ENCODE measurements at regions not wholly inside any gene's neighbourhood (a gene's known extent, or its start where the extent isn't known, plus 50 kb on each side); places are given as distances from the start of the nearest gene placed in this dataset.
"Not testable (repeated sequence)": the region's sequence is repeated elsewhere in the genome, so short reads cannot be mapped to it uniquely, and the experiment has no call there.

- no peaks in the 10 kb centered on the region for H3K4me1 Mint-ChIP-seq (ENCODE audit: low read depth)
- H3K27ac Mint-ChIP-seq, result no peak overlapping the region
- DNase-seq (no peak), ATAC-seq (no peak)
- ChIA-PET POLR2A (no interaction called here), CTCF (no interaction called here)
- H3K27me3 Mint-ChIP-seq (ENCODE audit: low read depth), result no peaks in the 10 kb centered on the region
- H3K9me3 Mint-ChIP-seq (ENCODE audit: insufficient read depth), result peaks cover 3% of the 10 kb centered on the region
- H3K4me3 Mint-ChIP-seq, result no peak overlapping the region
- H3K36me3 Mint-ChIP-seq (ENCODE audit: low read depth), result no peaks in the 10 kb centered on the region
Observed at GRCh38 chr3:177249203-177249602, 51.9 kb upstream of the TBL1XR1 start.

DNA sequence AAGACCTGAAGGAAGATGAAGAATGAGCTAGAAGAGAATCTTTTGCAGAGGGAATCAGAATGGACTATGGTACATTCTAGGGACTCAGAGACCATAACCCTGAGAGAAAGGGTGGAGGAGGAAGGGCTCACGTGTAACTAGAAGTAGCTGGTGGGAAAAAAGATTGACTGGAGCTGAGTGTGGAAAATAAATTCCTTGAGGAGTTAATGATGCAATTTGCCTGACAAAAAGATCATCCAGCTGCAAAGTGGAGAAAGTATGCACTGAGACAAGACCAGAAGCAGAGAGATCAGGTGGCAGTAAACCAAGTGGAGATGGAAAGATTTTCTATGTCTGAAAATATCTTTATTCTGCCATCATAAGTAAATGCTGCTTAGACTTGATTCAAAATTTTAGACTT is 52.9 kb upstream of the TBL1XR1 start:
- peaks cover 3% of the 10 kb centered on the region for H3K9me3 Mint-ChIP-seq (ENCODE audit: insufficient read depth)
- POLR2A ChIA-PET, result no interaction called here

GRCh38 chr3:177251755-177252154 is 54.5 kb upstream of the TBL1XR1 start:
- no peak for ATAC-seq
- Mint-ChIP-seq H3K4me1 (ENCODE audit: low read depth) (no peaks in the 10 kb centered on the region), H3K36me3 (ENCODE audit: low read depth) (no peaks in the 10 kb centered on the region), H3K27ac (no peak overlapping the region), H3K4me3 (no peak overlapping the region), H3K27me3 (ENCODE audit: low read depth) (no peaks in the 10 kb centered on the region), H3K9me3 (ENCODE audit: insufficient read depth) (peaks cover 3% of the 10 kb centered on the region)
- POLR2A ChIA-PET, result no interaction called here
- CTCF ChIA-PET, result no interaction called here
- no peak for DNase-seq

More for the DNA sequence above, 52.9 kb upstream of the TBL1XR1 start:
- ATAC-seq (no peak), DNase-seq (no peak)
- no peak overlapping the region for H3K4me3 Mint-ChIP-seq
- no peaks in the 10 kb centered on the region for H3K4me1 Mint-ChIP-seq (ENCODE audit: low read depth)
- H3K27ac Mint-ChIP-seq, result no peak overlapping the region
- no peaks in the 10 kb centered on the region for H3K36me3 Mint-ChIP-seq (ENCODE audit: low read depth)
- CTCF ChIA-PET, result interaction anchor here (0.7 to 0.8 kb wide), 2 partner anchors 11 to 25 kb away, joined by 3 to 4 read pairs; no protein-coding TSS in a partner anchor
- no peaks in the 10 kb centered on the region for H3K27me3 Mint-ChIP-seq (ENCODE audit: low read depth)

GRCh38 chr3:177257006-177257405 is 59.7 kb upstream of the TBL1XR1 start:
- POLR2A ChIA-PET, result interaction anchor here (0.6 kb wide), 2 partner anchors 27 to 116 kb away, joined by 3 to 4 read pairs; no protein-coding TSS in a partner anchor
- no peak for ATAC-seq
- H3K9me3 Mint-ChIP-seq (ENCODE audit: insufficient read depth), result no peaks in the 10 kb centered on the region
- no peak overlapping the region for H3K27ac Mint-ChIP-seq
- CTCF ChIA-PET, result interaction anchor here (0.8 kb wide), 1 partner anchor 59 kb away, joined by 3 read pairs; no protein-coding TSS in a partner anchor
- no peak overlapping the region for H3K4me3 Mint-ChIP-seq
- no peaks in the 10 kb centered on the region for H3K4me1 Mint-ChIP-seq (ENCODE audit: low read depth)
- DNase-seq, result no peak
- no peaks in the 10 kb centered on the region for H3K27me3 Mint-ChIP-seq (ENCODE audit: low read depth)
- no peaks in the 10 kb centered on the region for H3K36me3 Mint-ChIP-seq (ENCODE audit: low read depth)

- H3K36me3 Mint-ChIP-seq (ENCODE audit: low read depth), result no peaks in the 10 kb centered on the region
- no peak for DNase-seq
- ATAC-seq, result no peak
- ChIA-PET CTCF (no interaction called here), POLR2A (no interaction called here)
- H3K4me1 Mint-ChIP-seq (ENCODE audit: low read depth), result no peaks in the 10 kb centered on the region
- no peaks in the 10 kb centered on the region for H3K9me3 Mint-ChIP-seq (ENCODE audit: insufficient read depth)
- H3K4me3 Mint-ChIP-seq, result no peak overlapping the region
- no peak overlapping the region for H3K27ac Mint-ChIP-seq
- H3K27me3 Mint-ChIP-seq (ENCODE audit: low read depth), result no peaks in the 10 kb centered on the region
Observed at GRCh38 chr3:177257625-177258024, 60.3 kb upstream of the TBL1XR1 start.

DNA sequence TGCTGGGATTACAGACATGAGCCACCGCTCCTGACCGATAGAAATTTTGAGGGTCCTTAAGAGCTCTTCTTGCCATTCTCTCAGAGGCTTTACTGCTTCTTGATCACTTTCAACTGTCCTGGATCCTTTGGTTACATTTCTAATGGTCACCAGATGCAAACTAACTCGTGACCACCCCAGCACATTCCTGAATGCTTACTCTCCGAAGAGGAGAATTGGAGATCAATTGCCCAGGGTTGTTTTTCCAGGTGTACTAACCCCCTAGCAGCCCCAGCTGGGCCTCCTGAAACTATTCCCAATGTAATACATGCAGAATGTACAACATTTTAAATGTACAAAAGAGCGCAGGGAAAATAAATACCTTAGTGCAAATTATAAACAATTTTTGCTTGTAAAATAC is 65.1 kb upstream of the TBL1XR1 start:
- ChIA-PET CTCF (no interaction called here), POLR2A (no interaction called here)
- DNase-seq, result no peak

GRCh38 chr3:177263615-177264368 is 66.5 kb upstream of the TBL1XR1 start:
- ATAC-seq (no peak), DNase-seq (no peak)
- H3K4me3 Mint-ChIP-seq, result no peak overlapping the region
- POLR2A ChIA-PET, result no interaction called here
- H3K27ac Mint-ChIP-seq, result no peak overlapping the region
- H3K9me3 Mint-ChIP-seq (ENCODE audit: insufficient read depth), result no peaks in the 10 kb centered on the region
- no peaks in the 10 kb centered on the region for H3K4me1 Mint-ChIP-seq (ENCODE audit: low read depth)
- no peaks in the 10 kb centered on the region for H3K27me3 Mint-ChIP-seq (ENCODE audit: low read depth)
- no peaks in the 10 kb centered on the region for H3K36me3 Mint-ChIP-seq (ENCODE audit: low read depth)
- CTCF ChIA-PET, result no interaction called here

More for the DNA sequence above, 65.1 kb upstream of the TBL1XR1 start:
- Mint-ChIP-seq H3K27ac (no peak overlapping the region), H3K4me3 (no peak overlapping the region), H3K4me1 (ENCODE audit: low read depth) (no peaks in the 10 kb centered on the region), H3K27me3 (ENCODE audit: low read depth) (no peaks in the 10 kb centered on the region), H3K9me3 (ENCODE audit: insufficient read depth) (no peaks in the 10 kb centered on the region), H3K36me3 (ENCODE audit: low read depth) (no peaks in the 10 kb centered on the region)
- ATAC-seq, result no peak

- H3K27me3 Mint-ChIP-seq (ENCODE audit: low read depth); H3K36me3 Mint-ChIP-seq (ENCODE audit: low read depth); ATAC-seq; POLR2A ChIA-PET; DNase-seq; H3K4me1 Mint-ChIP-seq (ENCODE audit: low read depth); H3K4me3 Mint-ChIP-seq; H3K9me3 Mint-ChIP-seq (ENCODE audit: insufficient read depth); CTCF ChIA-PET; H3K27ac Mint-ChIP-seq: not testable (repeated sequence)
Observed at GRCh38 chr3:177271811-177272501, 74.7 kb upstream of the TBL1XR1 start.

DNA sequence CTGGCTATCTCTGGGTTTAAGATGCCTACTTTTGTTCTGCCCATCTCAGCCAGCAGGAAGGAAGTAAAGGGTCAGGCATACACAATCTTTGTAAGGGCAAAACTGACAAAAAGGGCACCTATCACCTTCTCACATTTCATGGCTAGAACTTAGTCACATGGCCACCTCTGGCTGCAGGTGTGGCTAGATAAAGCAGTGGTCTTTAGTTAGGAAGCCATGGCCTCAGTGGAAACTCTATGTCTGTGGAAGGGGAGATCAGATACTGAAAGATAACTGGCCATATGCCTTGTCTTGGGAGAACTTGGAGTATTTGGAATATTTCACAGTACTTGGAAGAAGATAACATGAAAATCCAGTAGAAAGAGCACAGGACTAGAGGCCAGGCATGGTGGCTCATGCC is 80.7 kb upstream of the TBL1XR1 start:
- DNase-seq, result no peak
- POLR2A ChIA-PET, result no interaction called here
- Mint-ChIP-seq H3K9me3 (ENCODE audit: insufficient read depth) (peaks cover 10% of the 10 kb centered on the region), H3K27me3 (ENCODE audit: low read depth) (no peaks in the 10 kb centered on the region), H3K4me1 (ENCODE audit: low read depth) (peaks cover 28% of the 10 kb centered on the region), H3K27ac (no peak overlapping the region), H3K4me3 (no peak overlapping the region), H3K36me3 (ENCODE audit: low read depth) (peaks cover 16% of the 10 kb centered on the region)
- CTCF ChIA-PET, result no interaction called here
- no peak for ATAC-seq

- peaks cover 10% of the 10 kb centered on the region for H3K9me3 Mint-ChIP-seq (ENCODE audit: insufficient read depth)
- ATAC-seq (no peak), DNase-seq (no peak)
- no peak overlapping the region for H3K27ac Mint-ChIP-seq
- ChIA-PET POLR2A (no interaction called here), CTCF (no interaction called here)
- H3K27me3 Mint-ChIP-seq (ENCODE audit: low read depth), result no peaks in the 10 kb centered on the region
- no peak overlapping the region for H3K4me3 Mint-ChIP-seq
- peaks cover 32% of the 10 kb centered on the region for H3K4me1 Mint-ChIP-seq (ENCODE audit: low read depth)
- H3K36me3 Mint-ChIP-seq (ENCODE audit: low read depth), result peaks cover 16% of the 10 kb centered on the region
Observed at GRCh38 chr3:177279118-177279815, 82.0 kb upstream of the TBL1XR1 start.

DNA sequence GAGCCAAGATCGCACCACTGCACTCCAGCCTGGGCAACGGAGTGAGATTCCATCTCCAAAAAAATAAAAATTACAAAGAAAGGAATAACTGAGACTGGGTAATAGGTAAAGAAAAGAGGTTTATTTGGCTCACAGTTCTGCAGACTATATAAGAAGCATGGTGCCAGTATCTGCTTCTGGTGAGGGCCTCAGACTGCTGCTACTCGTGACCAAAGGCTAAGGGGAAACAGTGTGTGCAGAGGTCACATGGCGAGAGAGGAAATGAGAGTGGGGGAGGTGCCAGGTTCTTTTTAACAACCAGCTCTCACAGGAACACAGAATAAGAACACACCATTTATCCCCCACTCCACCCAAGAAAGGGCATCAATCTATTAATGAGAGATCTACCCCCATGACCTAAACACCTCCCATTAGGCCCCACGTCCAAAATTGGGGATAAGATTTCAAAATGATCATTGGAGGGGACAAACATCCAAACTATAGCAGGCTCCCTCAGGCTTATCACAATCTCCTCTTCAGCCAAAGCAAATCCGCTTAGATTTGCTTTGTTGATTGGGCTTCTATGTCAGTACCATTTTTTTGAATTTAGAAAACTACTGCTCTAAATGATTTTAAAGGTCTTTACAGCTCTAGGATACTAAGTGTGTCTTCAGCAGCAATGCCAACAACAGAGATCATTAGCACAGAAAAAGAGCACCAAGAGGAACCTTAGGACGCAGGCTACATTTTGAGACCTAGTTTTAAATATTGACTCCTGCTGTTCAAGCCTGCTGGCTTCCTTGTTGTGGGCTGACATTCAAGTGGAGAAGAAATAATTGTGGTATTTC is 84.2 kb upstream of the TBL1XR1 start:
- Mint-ChIP-seq H3K27ac (peak overlapping the region; percentile 73), H3K27me3 (ENCODE audit: low read depth) (no peaks in the 10 kb centered on the region), H3K36me3 (ENCODE audit: low read depth) (peaks cover 16% of the 10 kb centered on the region), H3K4me1 (ENCODE audit: low read depth) (peaks cover 34% of the 10 kb centered on the region), H3K4me3 (no peak overlapping the region), H3K9me3 (ENCODE audit: insufficient read depth) (peaks cover 10% of the 10 kb centered on the region)
- ChIA-PET CTCF (no interaction called here), POLR2A (interaction anchor here (0.7 kb wide), 1 partner anchor 136 kb away, joined by 3 read pairs; no protein-coding TSS in a partner anchor)
- peak; percentile 38 for DNase-seq
- ATAC-seq, result peak; percentile 61
